ENCODE measurements at regions not wholly inside any gene's neighbourhood (a gene's known extent, or its start where the extent isn't known, plus 50 kb on each side); places are given as distances from the start of the nearest gene placed in this dataset.

GRCh38 chr1:221084681-221085080, 205.4 kb downstream of the HLX start:
- no peak for TF ChIP-seq CTCF (IDR thresholded peaks at IDR 0.05)
- TF ChIP-seq POLR2A (IDR thresholded peaks at IDR 0.05), result no peak

Data from Peyer's patch (tissue), 4 donors.